H9 (cell line): ENCODE measurements at regions not wholly inside any gene's neighbourhood (a gene's known extent, or its start where the extent isn't known, plus 50 kb on each side); places are given as distances from the start of the nearest gene placed in this dataset.

Experiments
- DNase-seq: peaks from one replicate; pipeline ENCODE4 v3.0.0-alpha.2; 2017
- H2AFZ ChIP-seq: one replicate; pipeline ENCODE4 v1.6.1; 2013; ENCODE audit warnings: mild to moderate bottlenecking, low read length, control low read depth, moderate library complexity
- H2AK5ac ChIP-seq: 2 replicates; pipeline ENCODE4 v1.6.1; 2013; ENCODE audit warnings: low read length, control low read depth, mixed read lengths; ENCODE audit not compliant: insufficient read length
- H2BK120ac ChIP-seq: one replicate; pipeline ENCODE4 v1.6.1; 2013; ENCODE audit warnings: low read depth, mild to moderate bottlenecking, low read length, control low read depth, inconsistent platforms; ENCODE audit not compliant: poor library complexity, severe bottlenecking
- H2BK12ac ChIP-seq: 2 replicates; pipeline ENCODE4 v1.6.1; 2013; ENCODE audit warnings: low read length, control low read depth, mixed read lengths, low read depth; ENCODE audit not compliant: insufficient read length
- H2BK15ac ChIP-seq: 2 replicates; pipeline ENCODE4 v1.6.1; 2013; ENCODE audit warnings: low read depth, low read length, control low read depth
- H2BK20ac ChIP-seq: one replicate; pipeline ENCODE4 v1.6.1; 2013; ENCODE audit warnings: low read depth, mild to moderate bottlenecking, low read length, control low read depth, inconsistent platforms; ENCODE audit not compliant: poor library complexity, severe bottlenecking
- H2BK5ac ChIP-seq: 2 replicates; pipeline ENCODE4 v1.6.1; 2013; ENCODE audit warnings: low read length, control low read depth, mixed read lengths; ENCODE audit not compliant: insufficient read length
- H3K14ac ChIP-seq: 2 replicates; pipeline ENCODE4 v1.6.1; 2013; ENCODE audit warnings: low read length, control low read depth; ENCODE audit not compliant: insufficient read depth
- H3K18ac ChIP-seq: 2 replicates; pipeline ENCODE4 v1.6.1; 2013; ENCODE audit warnings: low read depth, mild to moderate bottlenecking, mixed read lengths, low read length, control low read depth; ENCODE audit not compliant: insufficient read length
- H3K23ac ChIP-seq: 2 replicates; pipeline ENCODE4 v1.6.1; 2013; ENCODE audit warnings: low read length, control low read depth, mixed read lengths, low read depth; ENCODE audit not compliant: insufficient read length
- H3K23me2 ChIP-seq: 2 replicates; pipeline ENCODE4 v1.6.1; 2013; ENCODE audit warnings: low read depth, mild to moderate bottlenecking, mixed read lengths, low read length, control low read depth; ENCODE audit not compliant: insufficient read length, poor library complexity, severe bottlenecking
- H3K27ac ChIP-seq: 2 replicates; pipeline ENCODE4 v1.5.1; 2013; ENCODE audit warnings: low read length, control low read depth, mixed read lengths, low read depth; ENCODE audit not compliant: insufficient read length
- H3K27me3 ChIP-seq: 2 replicates; pipeline ENCODE4 v1.6.1; 2013; ENCODE audit warnings: low read length, control low read depth, inconsistent platforms; ENCODE audit not compliant: insufficient read depth
- H3K4ac ChIP-seq: 2 replicates; pipeline ENCODE4 v1.6.1; 2013; ENCODE audit warnings: low read depth, mild to moderate bottlenecking, control low read depth, inconsistent platforms, low read length, moderate library complexity
- H3K4me1 ChIP-seq: 2 replicates; pipeline ENCODE4 v1.6.1; 2013; ENCODE audit warnings: low read length, control low read depth, inconsistent platforms; ENCODE audit not compliant: insufficient read depth
- H3K4me2 ChIP-seq: 2 replicates; pipeline ENCODE4 v1.6.1; 2013; ENCODE audit warnings: low read length, control low read depth, mixed read lengths; ENCODE audit not compliant: insufficient read length, insufficient read depth
- H3K56ac ChIP-seq: 2 replicates; pipeline ENCODE4 v1.6.1; 2013; ENCODE audit warnings: low read depth, mild to moderate bottlenecking, mixed read lengths, low read length, control low read depth; ENCODE audit not compliant: insufficient read length
- H3K79me1 ChIP-seq: 2 replicates; pipeline ENCODE4 v1.6.1; 2013; ENCODE audit warnings: low read depth, mild to moderate bottlenecking, moderate library complexity, low read length, control low read depth, inconsistent platforms; ENCODE audit not compliant: insufficient read depth, poor library complexity, severe bottlenecking
- H3K79me2 ChIP-seq: 2 replicates; pipeline ENCODE4 v1.6.1; 2013; ENCODE audit warnings: low read length, control low read depth, inconsistent platforms; ENCODE audit not compliant: insufficient read depth
- H3K9ac ChIP-seq: 2 replicates; pipeline ENCODE4 v1.6.1; 2013; ENCODE audit warnings: low read length, control low read depth, mixed read lengths; ENCODE audit not compliant: insufficient read length; ENCODE audit errors: extremely low read depth
- H3K9me3 ChIP-seq: one replicate; pipeline ENCODE4 v1.6.1; 2013; ENCODE audit warnings: low read depth, low read length, inconsistent platforms; ENCODE audit not compliant: control insufficient read depth
- H3T11ph ChIP-seq: one replicate; pipeline ENCODE4 v1.6.1; 2013; ENCODE audit warnings: mild to moderate bottlenecking, low read length, control low read depth, inconsistent platforms
- H4K20me1 ChIP-seq: one replicate; pipeline ENCODE4 v1.6.1; 2013; ENCODE audit not compliant: control insufficient read depth, insufficient read length, insufficient read depth
- H4K5ac ChIP-seq: 2 replicates; pipeline ENCODE4 v1.6.1; 2013; ENCODE audit warnings: low read depth, mild to moderate bottlenecking, mixed read lengths, low read length, control low read depth; ENCODE audit not compliant: insufficient read length
- H4K8ac ChIP-seq: replicated peaks from 2 replicates; pipeline ENCODE4 v1.6.1; 2013; ENCODE audit warnings: low read length, control low read depth, mixed read lengths, low read depth; ENCODE audit not compliant: insufficient read length
- H4K91ac ChIP-seq: 2 replicates; pipeline ENCODE4 v1.6.1; 2013; ENCODE audit warnings: low read depth, mild to moderate bottlenecking, moderate library complexity, mixed read lengths, low read length, control low read depth; ENCODE audit not compliant: insufficient read length
- H3K27ac Mint-ChIP-seq, 3 experiments: 2 replicates in 2 of 3; 3 replicates in 1 of 3; pipeline ENCODE4 v1.8.0; 2020 to 2021; ENCODE audit warnings: mixed read lengths in 3 of 3, mild to moderate bottlenecking in 1 of 3, moderate library complexity in 1 of 3
- H3K27me3 Mint-ChIP-seq: 2 replicates; pipeline ENCODE4 v1.8.0; 2021; ENCODE audit warnings: low read depth, mild to moderate bottlenecking, moderate library complexity, mixed read lengths
- H3K36me3 Mint-ChIP-seq, 3 experiments: 2 replicates in 2 of 3; 3 replicates in 1 of 3; pipeline ENCODE4 v1.8.0; 2020 to 2021; ENCODE audit warnings: low read depth in 3 of 3, mixed read lengths in 3 of 3; ENCODE audit not compliant: insufficient read depth in 1 of 3
- H3K4me1 Mint-ChIP-seq, 2 experiments: 2 replicates each; pipeline ENCODE4 v1.8.0; 2020; ENCODE audit warnings: mixed read lengths in 2 of 2
- H3K4me3 Mint-ChIP-seq, 2 experiments: 2 replicates in 1 of 2; 3 replicates in 1 of 2; pipeline ENCODE4 v1.8.0; 2020 to 2021; ENCODE audit warnings: mild to moderate bottlenecking in 2 of 2, mixed read lengths in 2 of 2, moderate library complexity in 1 of 2
- H3K9me3 Mint-ChIP-seq, 2 experiments: 2 replicates in 1 of 2; 3 replicates in 1 of 2; pipeline ENCODE4 v1.8.0; 2020; ENCODE audit warnings: mild to moderate bottlenecking in 2 of 2, mixed read lengths in 2 of 2, moderate library complexity in 1 of 2
- TF ChIP-seq, protein P1 (sequence below): fragments of 200-600 bp; sonication (generic); conservative IDR thresholded peaks from 3 replicates; pipeline ENCODE4 v1.8.0; 2021; ENCODE audit warnings: antibody characterized with exemption, mild to moderate bottlenecking

DNA sequence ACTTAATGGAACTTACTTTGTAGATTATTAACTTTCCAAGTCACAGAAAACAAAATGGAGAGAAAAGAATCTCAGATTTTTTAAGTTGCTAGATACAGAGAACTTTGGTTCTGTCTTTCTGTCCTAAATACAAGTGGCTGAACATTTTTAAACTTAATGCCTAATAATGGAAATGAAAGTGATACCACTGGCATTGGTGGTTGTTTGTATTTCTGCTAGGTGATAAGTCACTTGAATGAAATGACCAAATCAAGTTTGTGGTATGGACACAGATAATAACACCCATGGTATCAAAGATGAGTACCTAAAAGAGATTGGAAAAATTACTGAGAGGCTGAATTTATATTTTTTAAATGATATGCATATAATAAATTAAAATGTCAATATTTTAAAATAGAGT, 502.1 kb downstream of the CNTN6 start:
- TF ChIP-seq, protein P1, sequence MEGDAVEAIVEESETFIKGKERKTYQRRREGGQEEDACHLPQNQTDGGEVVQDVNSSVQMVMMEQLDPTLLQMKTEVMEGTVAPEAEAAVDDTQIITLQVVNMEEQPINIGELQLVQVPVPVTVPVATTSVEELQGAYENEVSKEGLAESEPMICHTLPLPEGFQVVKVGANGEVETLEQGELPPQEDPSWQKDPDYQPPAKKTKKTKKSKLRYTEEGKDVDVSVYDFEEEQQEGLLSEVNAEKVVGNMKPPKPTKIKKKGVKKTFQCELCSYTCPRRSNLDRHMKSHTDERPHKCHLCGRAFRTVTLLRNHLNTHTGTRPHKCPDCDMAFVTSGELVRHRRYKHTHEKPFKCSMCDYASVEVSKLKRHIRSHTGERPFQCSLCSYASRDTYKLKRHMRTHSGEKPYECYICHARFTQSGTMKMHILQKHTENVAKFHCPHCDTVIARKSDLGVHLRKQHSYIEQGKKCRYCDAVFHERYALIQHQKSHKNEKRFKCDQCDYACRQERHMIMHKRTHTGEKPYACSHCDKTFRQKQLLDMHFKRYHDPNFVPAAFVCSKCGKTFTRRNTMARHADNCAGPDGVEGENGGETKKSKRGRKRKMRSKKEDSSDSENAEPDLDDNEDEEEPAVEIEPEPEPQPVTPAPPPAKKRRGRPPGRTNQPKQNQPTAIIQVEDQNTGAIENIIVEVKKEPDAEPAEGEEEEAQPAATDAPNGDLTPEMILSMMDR: no peak
- Histone ChIP-seq H3K79me2 (no peaks in the 10 kb centered on the region), H3K4ac (no peak overlapping the region), H3K23me2 (no peaks in the 10 kb centered on the region), H2BK15ac (no peak overlapping the region), H3K4me1 (no peaks in the 10 kb centered on the region), H2AK5ac (no peak overlapping the region), H4K91ac (no peak overlapping the region), H3K27ac (no peak overlapping the region), H4K8ac (no peak overlapping the region), H3K79me1 (no peaks in the 10 kb centered on the region), H3K14ac (no peak overlapping the region), H4K5ac (no peak overlapping the region), H4K20me1 (no peaks in the 10 kb centered on the region), H2BK20ac (no peak overlapping the region), H3T11ph (no peak overlapping the region), H3K18ac (no peak overlapping the region), H2BK120ac (no peak overlapping the region), H3K56ac (no peak overlapping the region), H3K9ac (no peak overlapping the region), H2BK12ac (no peak overlapping the region), H3K4me2 (no peak overlapping the region), H2BK5ac (no peak overlapping the region), H3K23ac (no peak overlapping the region), H3K27me3 (no peaks in the 10 kb centered on the region), H2AFZ (no peak overlapping the region), H3K9me3 (no peaks in the 10 kb centered on the region)
- DNase-seq: no peak
- no peaks in the 10 kb centered on the region; a peak in 1 of 7 replicates for H3K36me3 Mint-ChIP-seq
- H3K27me3 Mint-ChIP-seq: no peaks in the 10 kb centered on the region
- no peak overlapping the region for H3K4me3 Mint-ChIP-seq
- no peaks in the 10 kb centered on the region; a peak in 1 of 5 replicates for H3K9me3 Mint-ChIP-seq
- no peaks in the 10 kb centered on the region for H3K4me1 Mint-ChIP-seq
- H3K27ac Mint-ChIP-seq: no peak overlapping the region
